ENCODE measurements at regions not wholly inside any gene's neighbourhood (a gene's known extent, or its start where the extent isn't known, plus 50 kb on each side); places are given as distances from the start of the nearest gene placed in this dataset.

GRCh38 chr18:2086439-2086838 is 484.9 kb downstream of the METTL4 start:
- no peak for DNase-seq

GRCh38 chr18:2087877-2088673 is 483.2 kb downstream of the METTL4 start:
- no peak for DNase-seq

- no peak for DNase-seq
Measured at GRCh38 chr18:2089396-2089795, 481.9 kb downstream of the METTL4 start.

- no peak for DNase-seq
Measured at GRCh38 chr18:2091937-2092336, 479.4 kb downstream of the METTL4 start.

- no peak for DNase-seq
Measured at GRCh38 chr18:2096551-2096950, 474.8 kb downstream of the METTL4 start.

- DNase-seq: no peak
Measured at GRCh38 chr18:2100694-2101213, 470.6 kb downstream of the METTL4 start.

- no peak for DNase-seq
Measured at GRCh38 chr18:2102022-2102421, 469.3 kb downstream of the METTL4 start.

GRCh38 chr18:2103299-2103698 is 468.0 kb downstream of the METTL4 start:
- DNase-seq: no peak

- DNase-seq: peak; percentile 79
Measured at GRCh38 chr18:2104620-2105462, 466.5 kb downstream of the METTL4 start.

GRCh38 chr18:2108591-2108990 is 462.7 kb downstream of the METTL4 start:
- DNase-seq: no peak

GRCh38 chr18:2111456-2111855 is 459.8 kb downstream of the METTL4 start:
- DNase-seq: no peak

- no peak for DNase-seq
Measured at GRCh38 chr18:2112435-2113045, 458.8 kb downstream of the METTL4 start.

GRCh38 chr18:2114289-2114688 is 457.0 kb downstream of the METTL4 start:
- DNase-seq: peak; percentile 22

- peak; percentile 35 for DNase-seq
Measured at GRCh38 chr18:2114765-2115164, 456.5 kb downstream of the METTL4 start.

- DNase-seq: no peak
Measured at GRCh38 chr18:2121224-2121623, 450.1 kb downstream of the METTL4 start.

- DNase-seq: no peak
Measured at GRCh38 chr18:2123077-2123476, 448.2 kb downstream of the METTL4 start.

GRCh38 chr18:2134364-2134763 is 436.9 kb downstream of the METTL4 start:
- DNase-seq: peak; percentile 54

GRCh38 chr18:2135309-2135708 is 436.0 kb downstream of the METTL4 start:
- DNase-seq: no peak

- no peak for DNase-seq
Measured at GRCh38 chr18:2138552-2138951, 432.8 kb downstream of the METTL4 start.

- DNase-seq: no peak
Measured at GRCh38 chr18:2139691-2140090, 431.6 kb downstream of the METTL4 start.

GRCh38 chr18:2143636-2144035 is 427.7 kb downstream of the METTL4 start:
- DNase-seq: no peak

GRCh38 chr18:2144811-2145210 is 426.5 kb downstream of the METTL4 start:
- DNase-seq: no peak

- DNase-seq: no peak
Measured at GRCh38 chr18:2146092-2146491, 425.2 kb downstream of the METTL4 start.

Measured in NCI-H69 (cell line).